ENCODE measurements at regions not wholly inside any gene's neighbourhood (a gene's known extent, or its start where the extent isn't known, plus 50 kb on each side); places are given as distances from the start of the nearest gene placed in this dataset.

DNA sequence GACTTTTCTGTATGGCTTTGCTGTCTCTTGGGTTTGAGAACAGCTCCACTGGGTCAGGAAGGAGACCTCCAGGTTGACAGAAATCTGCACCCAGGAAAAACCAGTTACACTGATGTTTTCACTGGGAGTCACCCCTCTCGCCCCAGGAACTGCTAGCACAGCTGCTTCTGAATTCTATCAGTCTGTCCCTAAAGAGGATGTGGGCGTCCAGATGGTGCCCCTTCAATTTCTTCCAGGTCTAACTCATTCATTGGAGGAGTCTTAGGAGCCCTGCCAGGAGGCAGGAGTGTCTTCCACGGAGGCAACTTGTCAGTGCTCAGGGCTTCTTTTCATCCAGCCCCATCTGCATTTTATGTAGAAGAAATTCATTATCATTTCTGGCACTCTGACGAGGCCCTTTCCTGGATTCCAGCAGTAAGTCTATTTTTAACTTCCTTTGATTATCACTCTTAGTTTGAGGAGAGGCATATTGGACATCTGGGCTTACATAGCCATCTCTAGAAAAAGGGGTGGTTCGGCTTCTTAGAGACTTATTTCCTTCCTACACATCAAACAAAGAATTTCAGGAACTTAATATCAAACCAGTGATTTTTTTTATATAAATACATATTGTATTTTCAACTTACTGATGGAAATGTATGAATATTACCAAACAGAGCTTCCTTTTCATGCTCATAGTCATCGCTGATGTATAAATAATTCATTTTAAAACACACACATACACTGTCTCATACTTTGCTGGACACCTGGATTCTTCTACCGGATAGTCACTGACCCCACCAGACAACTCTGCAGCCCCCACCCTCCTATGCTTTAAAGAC lies 148.8 kb downstream of the IRX2 start:
- DNase-seq (ENCODE audit: low spot score) = no peak

- no peak for DNase-seq (ENCODE audit: low spot score)
These were observed 153.0 kb downstream of the IRX2 start for GRCh38 chr5:2598503-2598902.

DNA sequence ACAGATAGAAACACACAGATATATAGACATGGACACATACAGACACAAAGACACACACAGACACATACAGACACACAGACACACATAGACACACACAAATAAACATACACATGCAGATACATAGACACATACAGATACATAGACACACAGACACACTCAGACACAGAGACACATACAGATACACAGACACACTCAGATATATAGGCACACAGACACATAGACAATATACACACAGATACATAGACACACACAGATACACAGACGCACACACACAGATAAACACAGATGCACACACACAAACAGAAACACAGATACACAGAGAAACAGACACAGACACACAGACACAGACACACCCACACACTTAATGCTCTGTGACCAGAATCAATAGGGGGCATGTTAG lies 156.8 kb downstream of the IRX2 start:
- no peak for DNase-seq (ENCODE audit: low spot score)

DNA sequence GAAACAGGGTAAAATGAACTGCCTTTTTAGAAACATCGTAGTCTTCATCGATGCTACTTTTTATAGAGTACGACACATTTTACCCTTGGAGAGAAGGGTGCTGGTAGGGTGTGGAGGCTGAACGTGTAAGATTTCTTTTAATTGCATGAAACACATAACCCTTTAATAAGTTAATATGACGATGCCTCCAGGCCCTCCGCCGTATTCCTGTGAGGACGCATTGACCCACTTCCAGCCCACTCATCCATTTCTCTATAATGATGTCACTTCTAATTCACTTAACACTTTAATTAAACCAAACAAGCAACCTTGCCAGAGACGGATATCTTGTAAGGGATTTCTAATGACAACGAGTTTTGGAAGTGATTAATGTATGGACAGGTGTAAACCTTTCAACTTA lies 158.7 kb downstream of the IRX2 start:
- no peak for DNase-seq (ENCODE audit: low spot score)

DNA sequence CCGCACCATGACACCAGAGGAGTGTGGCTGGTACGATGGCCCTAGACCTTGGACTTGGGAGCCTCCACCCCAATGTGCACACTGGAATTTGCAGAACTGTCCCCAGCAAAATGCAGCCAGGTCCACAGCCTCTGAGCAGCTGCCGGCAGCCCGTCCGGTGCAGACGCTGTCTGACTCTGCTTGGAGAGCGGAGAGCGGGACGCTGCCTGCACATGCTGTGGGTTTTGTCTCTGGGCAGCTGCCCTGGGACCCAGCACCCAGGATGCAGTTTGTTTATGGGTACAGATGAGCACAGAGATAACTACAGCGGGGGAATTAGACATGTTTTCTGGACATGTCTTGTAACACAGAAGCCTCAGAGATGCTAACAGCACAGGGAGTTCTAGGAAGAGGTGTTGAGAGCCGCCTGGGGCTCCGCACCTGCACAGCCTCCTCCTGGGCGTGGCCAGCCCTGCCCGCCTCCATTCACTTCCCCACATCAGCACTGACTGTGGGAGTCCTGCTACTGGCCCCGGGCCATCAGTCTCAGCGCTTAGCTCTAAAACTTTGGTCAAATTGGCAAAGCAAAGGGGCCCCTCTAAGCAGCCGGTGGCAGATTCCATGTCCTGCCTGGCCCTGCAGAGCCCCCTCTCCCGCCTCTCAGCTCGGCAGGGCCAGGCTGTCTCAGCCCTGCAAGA lies 159.6 kb downstream of the IRX2 start:
- DNase-seq (ENCODE audit: low spot score) = no peak

DNA sequence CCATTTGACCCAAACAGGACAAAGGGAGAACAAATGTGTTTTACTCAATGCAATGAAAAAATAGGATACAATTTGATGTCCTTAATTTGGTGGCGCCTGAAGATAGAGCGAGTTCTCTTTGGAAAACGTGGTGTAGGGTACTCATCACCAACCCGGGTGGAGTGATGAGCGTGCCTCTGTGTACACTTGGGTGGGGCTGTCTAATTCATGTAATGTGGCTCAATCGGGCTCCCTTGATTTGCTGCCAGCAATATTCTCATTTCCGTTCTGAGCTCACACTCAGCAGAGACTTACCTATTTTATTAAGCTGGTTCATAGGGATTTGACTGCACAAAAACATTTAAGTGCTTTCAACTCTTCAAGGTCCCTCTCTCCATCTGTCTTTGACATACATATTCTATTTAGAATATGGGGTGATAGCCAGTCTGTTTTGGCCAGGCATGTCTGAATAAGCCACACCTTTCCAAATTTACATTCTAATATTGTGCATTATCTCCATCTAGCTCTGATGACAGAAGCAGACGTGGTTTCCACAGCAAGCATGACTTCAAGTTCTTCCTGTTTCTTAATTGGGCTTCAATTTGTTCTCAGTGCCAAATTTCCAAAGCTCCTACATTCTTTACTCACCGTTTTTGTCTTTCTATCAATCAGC lies 162.5 kb downstream of the IRX2 start:
- no peak for DNase-seq (ENCODE audit: low spot score)

DNA sequence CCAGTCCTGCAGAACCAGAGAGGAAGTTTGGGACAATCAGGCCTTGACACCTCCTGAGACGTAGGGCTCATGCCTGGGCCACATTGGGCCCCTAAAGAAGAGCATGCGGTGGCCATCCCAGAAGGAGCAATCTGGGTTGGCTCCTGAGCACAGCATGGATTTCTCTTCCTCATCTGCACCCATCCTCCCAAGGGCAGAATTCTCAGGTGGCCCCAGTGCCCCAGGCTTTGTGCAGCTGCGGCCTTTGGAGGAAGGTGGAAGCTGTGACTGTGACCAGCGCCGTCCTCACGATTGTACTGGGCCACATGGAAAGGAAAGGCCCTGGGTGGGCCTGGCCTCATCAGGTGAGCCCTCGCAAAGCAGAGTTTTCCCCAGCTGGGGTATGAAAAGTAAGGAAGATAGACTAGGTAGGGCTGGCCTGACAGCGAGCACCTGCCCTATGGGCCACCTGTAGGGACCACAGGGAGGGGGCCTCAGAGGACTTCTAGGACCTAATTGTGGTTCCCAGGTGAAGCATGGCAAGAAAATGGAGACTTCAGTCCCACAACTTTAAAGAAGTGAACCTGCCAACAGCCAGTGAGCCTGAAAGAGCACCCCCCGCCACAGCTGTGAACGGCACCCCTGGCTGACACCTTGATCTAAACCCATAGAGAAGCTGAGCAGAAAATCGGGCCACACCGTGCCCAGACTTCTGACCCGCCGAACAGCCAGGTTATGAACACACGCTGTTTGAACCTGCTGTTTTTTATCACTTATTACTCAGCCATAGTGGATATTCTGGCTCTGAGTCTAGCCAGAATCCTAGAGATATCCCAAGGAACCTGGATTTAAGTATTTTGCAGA lies 164.1 kb downstream of the IRX2 start:
- DNase-seq (ENCODE audit: low spot score) = no peak

DNA sequence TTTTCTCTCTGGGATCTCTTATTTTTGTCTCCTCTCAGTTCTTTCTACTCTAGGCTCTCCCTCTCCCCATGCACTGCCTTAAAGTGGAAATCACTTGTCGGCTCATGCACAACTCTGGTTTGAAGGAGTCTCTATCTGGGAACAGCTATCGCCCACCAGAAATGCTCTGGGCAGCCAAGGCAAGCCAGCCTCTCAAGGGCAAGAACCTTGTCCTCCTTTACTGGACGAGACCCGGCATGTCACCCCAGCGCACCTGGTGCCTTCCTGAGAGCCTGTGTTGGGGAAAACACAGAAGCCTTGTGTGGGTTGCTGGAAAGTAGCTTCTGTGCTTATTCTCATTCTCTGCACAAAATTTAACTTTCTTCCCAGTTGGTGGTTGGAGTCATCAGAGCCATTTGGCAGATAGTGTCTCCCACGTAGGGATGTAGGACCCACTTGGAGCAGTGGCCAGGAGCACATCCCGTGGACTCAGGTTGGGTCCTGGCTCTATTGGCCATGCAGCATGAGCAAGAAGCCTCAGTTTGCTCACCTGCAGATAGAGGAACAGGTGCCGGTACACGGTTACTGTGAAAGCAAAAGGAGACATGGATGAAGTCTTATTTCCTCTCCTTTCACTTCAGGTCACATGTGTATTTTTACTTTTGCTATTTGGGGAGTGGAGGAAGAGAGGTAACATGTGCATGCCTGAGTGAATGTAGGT lies 165.3 kb downstream of the IRX2 start:
- DNase-seq (ENCODE audit: low spot score) = no peak

- no peak for DNase-seq (ENCODE audit: low spot score)
These were observed 166.8 kb downstream of the IRX2 start for GRCh38 chr5:2584579-2585269.

DNA sequence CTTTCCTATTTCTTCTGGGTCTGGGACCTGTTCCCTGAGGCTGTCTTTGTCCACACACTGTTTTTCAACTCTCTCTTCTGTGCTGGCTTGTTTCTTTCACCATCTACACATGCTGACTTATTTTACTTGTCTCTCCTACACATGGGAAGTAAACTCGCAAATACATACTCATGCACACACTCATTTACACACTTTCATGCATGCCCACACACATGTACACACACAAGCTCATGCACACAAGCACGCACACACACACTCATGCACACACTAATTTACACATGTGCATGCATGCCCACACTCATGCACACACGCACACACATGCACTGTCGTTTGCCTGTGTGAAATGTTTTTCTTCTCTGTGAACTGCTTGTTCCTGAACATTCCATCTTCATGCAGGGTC lies 169.0 kb downstream of the IRX2 start:
- DNase-seq (ENCODE audit: low spot score) = no peak

- DNase-seq (ENCODE audit: low spot score) = no peak
These were observed 169.4 kb downstream of the IRX2 start for GRCh38 chr5:2582106-2582505.

- DNase-seq (ENCODE audit: low spot score) = no peak
These were observed 170.1 kb downstream of the IRX2 start for GRCh38 chr5:2581418-2581817.

DNA sequence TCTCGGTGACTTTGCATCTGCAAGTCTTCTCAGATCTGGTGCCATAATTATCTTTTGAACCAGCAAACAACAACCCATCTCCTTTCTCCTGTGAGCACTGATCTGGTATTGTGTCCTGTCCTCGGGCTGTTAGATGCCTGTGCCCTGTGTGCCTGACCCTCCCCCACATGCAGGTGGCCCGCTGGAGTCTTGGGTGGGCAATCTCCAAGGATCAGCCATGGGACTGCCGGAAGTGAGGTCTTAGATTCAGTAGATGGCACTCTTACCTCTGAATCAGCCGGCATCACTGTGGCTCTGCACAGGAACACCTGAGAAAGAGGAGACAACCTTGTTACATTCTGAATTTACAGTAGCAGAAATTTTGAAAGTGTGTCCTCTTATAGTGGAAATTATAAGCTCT lies 172.4 kb downstream of the IRX2 start:
- no peak for DNase-seq (ENCODE audit: low spot score)

GRCh38 chr5:2577312-2578036 lies 174.0 kb downstream of the IRX2 start:
- DNase-seq (ENCODE audit: low spot score) = no peak

DNA sequence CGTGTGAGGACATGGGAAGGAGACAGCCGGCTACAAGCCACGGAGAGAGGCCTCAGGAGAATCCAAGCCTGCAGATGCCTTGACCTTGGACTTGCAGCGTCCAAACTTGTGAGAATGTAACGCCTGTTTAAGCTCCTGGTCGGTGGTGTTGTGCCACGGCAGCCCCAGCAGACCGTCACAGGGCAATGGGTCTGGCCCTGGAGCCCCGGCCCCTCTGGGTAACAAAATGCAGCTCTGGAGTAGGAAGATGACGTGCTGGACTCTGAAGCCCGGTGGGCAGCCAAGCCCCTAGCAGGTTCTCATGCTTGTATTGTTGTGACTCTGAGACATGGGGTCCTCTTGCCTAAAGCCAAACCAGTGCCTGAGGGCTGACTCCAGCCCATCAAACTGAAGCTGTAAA lies 174.7 kb downstream of the IRX2 start:
- no peak for DNase-seq (ENCODE audit: low spot score)

DNA sequence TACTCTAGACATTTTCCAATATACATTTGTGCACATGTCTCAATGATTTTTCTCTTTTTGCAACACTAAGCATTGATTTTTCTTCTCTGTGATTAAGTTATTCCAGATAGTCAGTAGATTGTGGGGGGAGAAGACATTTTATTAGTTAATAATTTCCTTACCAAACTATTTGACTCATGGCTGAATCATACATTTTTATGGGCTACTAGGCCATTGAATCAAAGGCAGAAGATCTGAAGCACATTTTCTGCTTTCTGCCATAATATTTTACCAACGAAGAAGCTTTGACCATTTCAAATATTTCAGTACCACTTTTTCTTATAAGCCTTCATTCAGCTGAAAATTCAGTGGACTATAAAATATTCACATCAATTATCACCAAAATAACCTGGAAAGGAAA lies 175.6 kb downstream of the IRX2 start:
- no peak for DNase-seq (ENCODE audit: low spot score)

GRCh38 chr5:2575292-2575691 lies 176.2 kb downstream of the IRX2 start:
- DNase-seq (ENCODE audit: low spot score) = no peak

GRCh38 chr5:2574155-2574554 lies 177.3 kb downstream of the IRX2 start:
- no peak for DNase-seq (ENCODE audit: low spot score)

DNA sequence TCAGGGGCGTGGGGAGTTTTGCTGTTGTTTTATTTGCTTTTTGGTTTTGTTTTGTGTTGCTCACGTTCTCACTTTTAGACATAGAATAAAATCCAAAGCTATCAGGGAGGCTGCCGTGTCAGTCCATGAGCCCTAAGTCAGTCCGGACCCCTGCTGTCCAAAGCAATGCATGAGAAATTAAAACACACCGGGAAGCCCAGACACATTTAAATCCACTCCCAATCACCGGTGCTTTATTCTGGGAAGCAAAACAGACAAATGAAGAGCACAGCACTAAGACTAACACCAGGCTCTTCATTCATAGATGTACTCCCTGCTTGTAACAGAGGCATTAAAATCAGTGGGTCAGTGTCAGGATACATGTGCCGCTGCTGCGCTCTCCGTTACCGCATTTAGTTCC lies 180.9 kb downstream of the IRX2 start:
- DNase-seq (ENCODE audit: low spot score) = no peak

DNA sequence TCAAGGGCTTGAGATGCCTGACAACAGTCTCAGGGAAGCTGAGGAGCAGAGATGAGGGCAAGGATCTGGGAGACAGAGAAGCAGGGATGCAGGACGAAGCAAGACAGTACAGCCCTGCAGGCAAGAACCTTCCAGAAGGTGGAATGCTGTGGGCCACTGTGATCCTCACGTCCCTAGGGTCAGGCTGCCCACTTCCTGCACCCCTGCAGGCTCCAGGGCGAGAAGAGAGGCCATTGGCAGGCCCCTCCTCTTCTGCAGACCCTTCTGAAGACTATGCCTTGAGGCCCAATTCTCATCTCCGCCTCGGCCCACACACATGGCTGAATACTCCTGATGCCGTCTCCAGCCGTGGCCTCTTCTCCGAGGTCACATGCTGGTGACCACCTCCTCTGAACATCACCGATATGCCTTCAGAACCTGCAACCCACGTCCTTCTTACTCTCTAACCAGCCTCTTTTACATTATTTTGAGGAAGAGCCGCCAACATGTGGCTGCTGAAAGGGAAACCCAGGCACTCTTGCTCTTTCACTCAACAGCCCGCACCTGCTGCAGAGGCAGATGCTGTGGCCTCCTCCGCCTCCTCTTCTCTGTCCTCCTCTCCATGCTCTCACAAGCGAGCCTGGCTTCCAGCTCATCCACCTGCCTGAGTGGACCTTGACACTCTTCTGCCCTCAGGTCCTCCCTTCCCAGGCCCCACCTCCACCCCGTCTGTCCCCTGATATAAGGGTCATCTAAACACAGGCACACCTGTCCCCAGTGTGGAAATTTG lies 181.5 kb downstream of the IRX2 start:
- no peak for DNase-seq (ENCODE audit: low spot score)

All from HuH-7.5 (cell line).